Putamen (tissue), 1 donor: ENCODE measurements at regions not wholly inside any gene's neighbourhood (a gene's known extent, or its start where the extent isn't known, plus 50 kb on each side); places are given as distances from the start of the nearest gene placed in this dataset.

Experiments
- DNase-seq: peaks from one replicate; pipeline ENCODE4 v3.0.0-alpha.2; 2016; ENCODE audit warnings: low spot score

- DNase-seq: no peak
Observed at GRCh38 chr4:187416216-187416615, 579.4 kb upstream of the ZFP42 start.

GRCh38 chr4:187417721-187418120, 577.9 kb upstream of the ZFP42 start:
- DNase-seq: no peak

- DNase-seq: no peak
Observed at GRCh38 chr4:187422655-187423054, 572.9 kb upstream of the ZFP42 start.

- no peak for DNase-seq
Observed at GRCh38 chr4:187424636-187425035, 570.9 kb upstream of the ZFP42 start.

- DNase-seq: no peak
Observed at GRCh38 chr4:187426511-187426910, 569.1 kb upstream of the ZFP42 start.

- DNase-seq: no peak
Observed at GRCh38 chr4:187432310-187432709, 563.3 kb upstream of the ZFP42 start.

GRCh38 chr4:187433141-187433540, 562.4 kb upstream of the ZFP42 start:
- no peak for DNase-seq

GRCh38 chr4:187436251-187436650, 559.3 kb upstream of the ZFP42 start:
- peak; percentile 37 for DNase-seq

- no peak for DNase-seq
Observed at GRCh38 chr4:187444061-187444460, 551.5 kb upstream of the ZFP42 start.

GRCh38 chr4:187449702-187450101, 545.9 kb upstream of the ZFP42 start:
- no peak for DNase-seq

GRCh38 chr4:187451776-187452175, 543.8 kb upstream of the ZFP42 start:
- DNase-seq: no peak

- DNase-seq: no peak
Observed at GRCh38 chr4:187460016-187460415, 535.6 kb upstream of the ZFP42 start.

GRCh38 chr4:187464573-187464972, 531.0 kb upstream of the ZFP42 start:
- DNase-seq: peak; percentile 15

GRCh38 chr4:187467224-187467623, 528.3 kb upstream of the ZFP42 start:
- DNase-seq: no peak

GRCh38 chr4:187469627-187470026, 525.9 kb upstream of the ZFP42 start:
- DNase-seq: no peak

- no peak for DNase-seq
Observed at GRCh38 chr4:187470061-187470460, 525.5 kb upstream of the ZFP42 start.

- DNase-seq: no peak
Observed at GRCh38 chr4:187474238-187474637, 521.3 kb upstream of the ZFP42 start.

GRCh38 chr4:187475901-187476300, 519.7 kb upstream of the ZFP42 start:
- no peak for DNase-seq

GRCh38 chr4:187477224-187477623, 518.3 kb upstream of the ZFP42 start:
- no peak for DNase-seq

GRCh38 chr4:187478292-187479140, 517.1 kb upstream of the ZFP42 start:
- DNase-seq: no peak

- no peak for DNase-seq
Observed at GRCh38 chr4:187479511-187479910, 516.1 kb upstream of the ZFP42 start.

- DNase-seq: no peak
Observed at GRCh38 chr4:187480146-187481145, 515.1 kb upstream of the ZFP42 start.

GRCh38 chr4:187484186-187484585, 511.4 kb upstream of the ZFP42 start:
- DNase-seq: no peak
